ENCODE measurements at regions not wholly inside any gene's neighbourhood (a gene's known extent, or its start where the extent isn't known, plus 50 kb on each side); places are given as distances from the start of the nearest gene placed in this dataset.

DNA sequence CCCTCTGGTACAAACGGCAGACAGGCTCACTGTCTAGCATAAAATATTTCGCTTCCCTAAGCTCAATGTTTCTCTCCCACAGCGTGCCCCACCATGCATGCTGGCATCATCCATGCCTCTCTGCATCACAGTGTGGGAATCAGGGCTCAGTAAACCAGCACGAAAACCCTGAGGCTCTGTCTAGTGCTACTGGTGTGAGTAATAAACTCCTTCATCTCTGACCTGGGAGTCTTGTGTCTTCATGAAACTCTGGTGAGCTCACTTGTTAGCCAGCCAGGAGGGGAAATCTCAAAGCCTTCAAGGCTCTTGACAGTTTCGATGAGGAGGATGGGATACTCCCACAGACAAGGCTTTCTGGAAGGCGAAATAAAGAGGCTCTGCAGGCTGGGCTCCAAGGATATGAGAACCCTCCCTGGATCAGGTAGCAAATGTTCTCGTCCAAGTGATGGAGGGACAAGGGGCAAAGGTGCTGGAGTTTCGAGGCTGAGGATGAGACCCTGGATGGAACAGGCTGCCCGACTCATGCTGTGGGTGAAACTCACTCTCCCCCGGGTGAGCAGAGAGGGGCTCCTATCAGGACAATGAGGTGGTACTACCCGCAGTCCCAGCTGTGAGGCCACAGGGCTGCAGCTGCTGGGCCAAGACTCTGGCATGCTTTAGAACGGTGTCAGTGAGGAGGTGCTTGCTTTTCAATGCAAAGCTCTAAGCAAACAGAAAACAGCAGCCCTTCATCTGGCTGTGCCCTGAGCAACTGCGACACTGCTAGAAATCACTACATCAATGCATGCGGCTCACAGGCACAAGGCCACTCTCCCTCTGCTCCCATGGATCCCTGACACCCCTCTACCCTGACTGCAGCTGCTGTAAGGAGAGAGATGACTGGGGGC lies 69.3 kb downstream of the SHANK2 start:
- ChIA-PET POLR2A (ENCODE audit: partially characterized antibody) (interaction anchor here (0.8 kb wide), 1 partner anchor 10 kb away, joined by 3 read pairs; no protein-coding TSS in a partner anchor), CTCF (ENCODE audit: partially characterized antibody) (interaction anchor here (0.7 to 1.5 kb wide), 4 partner anchors 16 to 150 kb away, joined by 3 to 4 read pairs (median 3); no protein-coding TSS in a partner anchor)
- H4K8ac ChIP-seq (ENCODE audit: extremely low read depth, insufficient read depth, low read length) = peak overlapping the region; percentile 62; the same call in 1 of the 2 replicates
- no peak overlapping the region for H3K23ac ChIP-seq (ENCODE audit: insufficient read length)
- H3K4me2 ChIP-seq (ENCODE audit: insufficient read depth in 1 of 2, low read depth in 2 of 2, low read length in 2 of 2) = no peak overlapping the region
- no peak overlapping the region for H2BK12ac ChIP-seq (ENCODE audit: low read depth, low read length)
- DNase-seq (ENCODE audit: low read depth in 1 of 2, low spot score in 2 of 2) (no peak), FAIRE-seq (no peak)
- no peaks in the 10 kb centered on the region for H3K27me3 ChIP-seq (replicated peaks in 1 of 4; ENCODE audit: control insufficient read depth in 3 of 4, extremely low read depth in 1 of 4, insufficient read depth in 3 of 4, low read length in 3 of 4)
- peaks cover 0 to 61% of the 10 kb centered on the region in 2 experiments; a peak in 2 of 4 replicates for H3K79me2 ChIP-seq (ENCODE audit: control insufficient read depth in 1 of 2, insufficient read depth in 2 of 2, low read length in 2 of 2)
- H3K14ac ChIP-seq (ENCODE audit: insufficient read length) = no peak overlapping the region
- no peak overlapping the region for H3K4ac ChIP-seq (replicated peaks; ENCODE audit: insufficient read length, low read depth, low read length)
- peaks cover 0 to 2% (median 0%) of the 10 kb centered on the region in 4 experiments; a peak in 1 of 7 replicates for H3K4me1 ChIP-seq (replicated peaks in 1 of 4; ENCODE audit: control insufficient read depth in 3 of 4, insufficient read depth in 4 of 4, low read length in 3 of 4)
- no peak overlapping the region for H3K4me3 ChIP-seq (ENCODE audit: extremely low read depth in 1 of 4, insufficient read depth in 2 of 4, low read depth in 3 of 4, low read length in 4 of 4)
- peaks cover 10% of the 10 kb centered on the region for H3K79me1 ChIP-seq (ENCODE audit: low read depth, low read length)
- TF ChIP-seq CEBPB (IDR thresholded peaks at IDR 0.05; ENCODE audit: low read depth, low read length) (no peak), CREB1 (IDR thresholded peaks at IDR 0.05) (no peak), POLR2AphosphoS5 (IDR thresholded peaks at IDR 0.05; ENCODE audit: low read depth, low read length) (no peak)
- no peak overlapping the region for H3K18ac ChIP-seq (ENCODE audit: extremely low read depth, low read length)
- no peak overlapping the region for H2BK15ac ChIP-seq (ENCODE audit: low read length)
- H2BK20ac ChIP-seq (ENCODE audit: low read length) = no peak overlapping the region
- H3K23me2 ChIP-seq (ENCODE audit: low read depth, low read length) = no peaks in the 10 kb centered on the region
- H4K91ac ChIP-seq (replicated peaks; ENCODE audit: insufficient read length, low read length) = no peak overlapping the region
- 91% methylated on average over 14 of the region's 14 CpGs; no CpG with 5 or more reads in 1 of the 2 experiments for WGBS, 2 experiments (ENCODE audit: extremely low coverage in 1 of 2, insufficient coverage in 1 of 2, insufficient read length in 1 of 2, insufficient replicate concordance in 2 of 2, low coverage in 1 of 2, low lambda C conversion rate in 2 of 2, missing lambda C conversion rate in 1 of 2)
- H3K36me3 ChIP-seq (ENCODE audit: control insufficient read depth in 2 of 4, insufficient read depth in 4 of 4, low read length in 3 of 4) = peaks cover 0 to 2% (median 0%) of the 10 kb centered on the region in 4 experiments; a peak in 1 of 8 replicates
- H2AK5ac ChIP-seq (ENCODE audit: low read depth, low read length) = no peak overlapping the region
- no peak overlapping the region for H2BK5ac ChIP-seq (ENCODE audit: low read depth, low read length)
- peaks cover 6% of the 10 kb centered on the region in 2 experiments for H4K20me1 ChIP-seq (replicated peaks in 1 of 2; ENCODE audit: control insufficient read depth in 1 of 2, insufficient read depth in 2 of 2, low read length in 2 of 2)
- no peak overlapping the region for H3K27ac ChIP-seq (ENCODE audit: low read depth, low read length)
- no peak overlapping the region for H2AFZ ChIP-seq (ENCODE audit: low read length)
- no peaks in the 10 kb centered on the region for H3K9me3 ChIP-seq (ENCODE audit: insufficient read depth in 2 of 2, low read depth in 1 of 2, low read length in 1 of 2)
- H3K56ac ChIP-seq (replicated peaks; ENCODE audit: insufficient read length, low read depth, low read length) = no peak overlapping the region
- no peak overlapping the region for H2BK120ac ChIP-seq (replicated peaks; ENCODE audit: low read depth, low read length)
- H4K5ac ChIP-seq (ENCODE audit: insufficient read length, low read depth, low read length) = no peak overlapping the region
- no peak overlapping the region for H3K9ac ChIP-seq (replicated peaks in 1 of 4; ENCODE audit: extremely low read depth in 1 of 4, low read depth in 3 of 4, low read length in 3 of 4)

Measured in H1 (cell line).